Stimulated activated CD4-positive, alpha-beta T cell treated with anti-CD3 and anti-CD28 coated beads, Interleukin-1b, Interleukin-23, amount 100 ng/mL, for 24 hours (primary cell): ENCODE measurements at regions not wholly inside any gene's neighbourhood (a gene's known extent, or its start where the extent isn't known, plus 50 kb on each side); places are given as distances from the start of the nearest gene placed in this dataset.

Experiments used
- DNase-seq, 4 experiments: peaks; one replicate each; pipeline ENCODE4 v3.0.0-alpha.2; 2020; ENCODE audit warnings: low read depth in 4 of 4, low spot score in 1 of 4

DNA sequence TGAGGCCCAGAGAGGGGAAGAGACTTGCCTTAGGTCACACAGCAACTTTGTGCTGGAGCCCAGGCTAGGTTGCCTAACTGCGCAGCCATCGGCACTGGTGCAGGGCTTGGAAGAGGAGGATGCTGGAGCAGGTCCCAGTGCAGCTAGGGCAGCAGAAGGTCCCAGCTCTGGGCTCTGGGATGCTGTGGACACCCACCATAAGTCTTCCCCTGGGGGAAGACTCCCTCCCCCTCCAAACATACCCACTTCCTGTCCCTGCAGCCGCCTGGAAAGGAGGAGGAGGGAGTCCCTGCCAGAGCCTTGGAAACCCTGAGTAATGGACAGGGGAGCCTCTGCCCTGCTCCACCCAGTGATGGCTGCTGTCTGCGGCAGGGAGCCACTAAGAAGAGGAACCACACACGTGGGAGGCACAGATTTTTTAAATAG, 93.6 kb downstream of the NCR2 start:
- DNase-seq = peak in 2 of 4 experiments; percentile 20 to 41

DNA sequence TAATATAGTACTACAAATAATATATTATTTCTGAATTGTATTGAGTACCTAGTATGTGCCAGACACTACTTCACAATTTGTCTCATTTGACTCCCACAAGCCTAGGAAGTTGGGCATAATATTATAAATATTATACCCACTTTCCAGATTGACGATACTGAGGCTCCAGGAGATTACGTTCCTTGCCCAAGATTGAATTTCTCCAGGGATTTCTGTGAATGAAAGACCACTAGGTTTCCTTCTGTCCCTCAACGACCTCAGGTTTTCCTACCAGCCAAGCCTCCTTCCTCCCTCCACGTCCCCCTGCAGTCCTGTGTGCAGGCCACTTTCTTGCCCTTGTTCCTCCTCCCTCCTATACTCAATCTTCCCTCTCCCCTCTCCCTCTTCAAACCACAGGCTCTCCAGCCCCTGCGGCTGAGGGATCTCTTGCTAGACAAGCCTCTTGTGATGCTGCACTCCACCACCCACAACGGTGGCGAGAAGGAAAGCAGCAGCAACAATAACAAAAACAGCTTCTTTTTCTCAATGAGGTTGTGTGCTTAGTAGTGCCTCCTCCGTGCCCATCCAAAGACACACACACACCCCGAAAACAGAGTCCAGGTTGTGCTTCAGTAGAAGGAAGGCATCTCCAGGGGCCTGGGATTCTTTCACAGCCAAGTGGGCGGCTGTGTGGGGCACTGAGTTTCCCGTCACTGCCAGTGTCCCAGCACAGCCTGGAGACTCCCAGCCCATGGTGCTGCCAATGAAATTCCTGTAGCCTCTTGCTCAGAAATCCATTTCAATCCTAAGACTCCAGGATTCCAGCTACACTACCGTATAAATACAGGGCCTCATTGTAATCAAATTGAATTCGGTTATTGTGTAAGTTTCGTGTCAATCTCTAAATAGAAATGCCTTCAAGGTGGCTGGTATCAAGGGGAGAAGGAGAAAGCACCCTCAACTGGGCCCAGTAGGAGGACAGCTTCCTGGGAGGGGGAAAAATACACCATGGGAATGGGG, 94.4 kb downstream of the NCR2 start:
- no peak for DNase-seq

DNA sequence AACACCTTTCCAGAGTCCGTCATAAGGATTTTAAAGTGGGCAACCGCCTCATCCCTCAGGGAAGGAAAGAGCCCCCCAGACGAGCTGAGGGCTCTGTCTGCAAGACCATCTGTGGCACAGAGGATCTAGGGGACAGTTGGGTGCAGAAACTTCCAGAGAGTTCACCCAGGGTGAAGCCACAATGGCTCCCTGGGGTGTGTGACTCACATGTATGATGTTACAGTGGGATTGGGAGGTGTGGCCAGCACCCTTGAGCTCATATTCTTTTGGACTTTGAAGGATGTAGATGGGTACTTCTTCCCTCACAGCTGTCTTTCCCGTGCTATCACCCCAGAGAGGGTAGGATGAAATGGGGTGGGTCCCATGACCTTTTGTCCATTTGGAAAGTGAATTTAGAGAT, 95.5 kb downstream of the NCR2 start:
- no peak for DNase-seq

DNA sequence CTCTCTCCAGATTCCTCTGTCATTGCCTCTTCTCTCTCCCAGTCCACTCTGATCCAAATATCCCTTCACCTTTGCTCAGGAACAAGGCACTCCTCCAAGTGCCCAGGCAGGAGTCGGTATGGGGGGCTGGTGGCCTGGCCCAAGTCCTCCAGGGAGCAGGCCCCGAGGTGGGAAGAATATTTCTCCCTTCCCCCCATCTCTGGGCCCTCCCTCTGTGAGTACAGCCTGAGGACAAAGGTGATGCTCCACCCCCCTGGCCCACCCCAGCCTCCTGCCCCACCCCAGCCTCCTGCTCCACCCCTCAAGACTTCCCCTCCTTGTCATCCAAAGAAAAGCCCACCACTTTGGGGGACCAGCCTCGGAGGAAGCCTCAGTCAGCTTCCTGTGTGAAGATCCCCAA, 96.9 kb downstream of the NCR2 start:
- DNase-seq = no peak

DNA sequence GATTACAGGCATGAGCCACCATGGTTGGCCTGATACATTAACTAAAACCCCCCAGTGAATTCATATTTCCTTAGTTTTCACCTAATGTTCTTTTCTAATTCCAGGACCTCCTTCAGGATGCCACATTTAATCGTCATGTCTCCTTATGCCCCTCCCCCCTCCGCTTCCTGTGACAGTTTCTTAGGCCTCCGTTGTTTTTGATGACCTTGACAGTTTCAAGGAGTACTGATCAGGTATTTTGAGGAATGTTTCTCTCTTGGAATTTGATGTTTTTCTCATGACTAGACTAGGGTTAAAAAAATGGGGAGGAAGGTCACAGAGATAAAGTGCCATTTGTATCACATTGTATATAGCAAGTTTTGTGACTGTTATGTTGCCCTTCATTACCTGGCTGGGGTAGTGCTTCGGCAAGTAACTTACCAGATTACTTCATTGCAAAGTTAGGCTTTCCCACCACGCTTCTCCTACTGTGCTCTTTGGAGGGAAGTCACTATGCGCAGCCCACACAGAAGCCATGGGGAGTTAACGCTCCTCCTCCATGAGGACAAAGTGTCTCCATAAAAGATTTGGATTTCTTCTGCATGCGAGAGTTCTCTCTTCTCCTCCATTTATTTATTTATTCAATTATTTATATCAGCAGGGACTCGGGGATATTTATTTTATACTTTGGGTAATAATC, 99.5 kb downstream of the NCR2 start:
- no peak for DNase-seq

DNA sequence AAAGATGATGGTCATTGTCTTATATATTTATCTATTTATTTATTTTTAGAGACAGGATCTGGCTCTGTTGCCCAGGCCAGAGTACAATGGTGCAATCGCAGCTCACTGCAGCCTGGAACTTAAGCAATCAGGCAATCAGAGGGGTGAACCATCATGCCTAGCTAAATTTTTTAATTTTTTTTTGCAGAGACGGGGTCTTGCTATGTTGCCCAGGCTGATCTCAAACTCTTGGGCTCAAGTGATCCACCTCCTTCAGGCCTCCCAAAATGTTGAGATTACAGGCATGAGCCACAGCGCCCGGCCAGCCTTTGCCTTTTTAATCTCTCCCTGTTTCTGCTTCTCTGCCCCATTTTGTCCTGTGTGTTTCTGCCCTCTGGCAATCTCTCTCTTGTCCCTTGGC, 102.2 kb downstream of the NCR2 start:
- DNase-seq = no peak

DNA sequence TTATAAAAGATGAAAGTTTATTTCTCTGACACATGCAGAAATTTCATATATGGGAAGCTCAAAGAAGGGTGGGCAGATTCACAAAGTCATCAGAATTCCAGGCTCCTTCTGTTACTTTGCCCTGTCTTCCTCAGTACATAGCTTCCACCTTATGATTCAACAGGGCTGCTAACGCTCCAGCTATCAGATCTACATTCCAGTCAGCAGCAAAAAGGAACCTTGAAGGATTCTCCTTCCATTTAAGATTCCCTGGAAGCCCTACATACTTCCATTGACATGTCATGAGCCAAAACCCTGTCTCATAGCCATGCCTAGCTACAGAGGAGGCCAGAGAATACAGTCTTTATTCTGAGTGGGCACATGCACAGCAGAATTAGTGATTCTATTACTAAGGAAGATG, 103.3 kb downstream of the NCR2 start:
- DNase-seq = no peak

DNA sequence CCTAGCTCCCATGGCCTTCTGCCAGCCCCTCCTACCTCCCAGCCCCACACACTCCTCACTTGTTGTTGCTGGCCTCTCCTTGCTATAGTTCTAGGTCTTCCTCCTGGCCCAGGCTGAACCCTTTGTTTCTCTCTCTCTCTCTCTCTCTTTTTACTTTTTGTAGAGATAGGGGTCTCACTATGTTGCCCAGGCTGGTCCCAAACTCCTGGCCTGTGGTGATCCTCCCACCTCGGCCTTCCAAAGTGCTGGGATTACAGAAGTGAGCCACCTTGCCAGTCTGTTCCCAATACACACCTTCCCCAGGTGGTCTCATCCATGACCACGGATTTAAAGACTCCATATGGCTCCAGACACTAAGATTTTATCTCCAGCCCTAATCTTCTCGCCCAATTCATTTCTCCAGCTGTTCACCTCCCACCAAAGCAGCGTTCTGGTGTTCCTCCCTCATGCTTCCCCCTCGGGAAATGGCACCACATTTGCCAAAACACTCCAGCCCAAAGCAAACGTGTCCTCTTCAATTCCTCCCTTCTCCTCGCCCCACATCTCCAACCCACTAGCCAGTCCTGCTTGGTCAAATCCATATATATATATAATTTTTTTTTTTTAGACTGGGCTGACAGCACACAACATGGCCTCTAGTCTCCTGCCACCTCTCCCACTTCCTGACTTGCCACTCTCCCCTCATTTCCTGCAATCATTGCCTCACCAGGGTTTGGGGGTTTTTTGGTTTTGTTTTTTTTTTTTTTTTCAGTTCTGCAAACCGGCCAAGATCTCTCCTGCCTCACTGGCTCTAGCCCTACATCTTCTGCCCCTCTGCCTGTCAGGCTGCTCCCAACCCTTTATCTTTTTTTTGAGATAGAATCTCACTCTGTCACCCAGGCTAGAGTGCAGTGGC, 104.4 kb downstream of the NCR2 start:
- DNase-seq = no peak

DNA sequence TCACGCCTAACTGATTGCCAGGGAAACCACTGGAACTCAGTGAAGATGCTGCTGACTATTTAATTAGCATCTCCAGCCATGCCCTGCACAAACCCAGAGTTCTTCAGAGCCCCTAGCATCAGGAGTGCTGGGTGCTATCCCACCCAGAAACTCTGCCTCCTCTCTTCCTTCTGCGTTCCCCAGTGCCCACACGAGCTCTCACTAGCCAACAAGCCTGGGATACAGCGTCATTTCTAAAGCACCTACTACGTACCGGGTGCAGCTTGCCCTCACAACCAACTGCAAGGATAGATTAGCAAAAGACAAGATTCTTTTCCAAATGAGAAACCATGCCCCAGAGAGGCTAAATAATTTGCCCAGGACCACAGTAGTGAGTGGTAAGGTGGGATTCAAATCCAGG, 105.2 kb upstream of the FOXP4 start:
- DNase-seq = no peak

DNA sequence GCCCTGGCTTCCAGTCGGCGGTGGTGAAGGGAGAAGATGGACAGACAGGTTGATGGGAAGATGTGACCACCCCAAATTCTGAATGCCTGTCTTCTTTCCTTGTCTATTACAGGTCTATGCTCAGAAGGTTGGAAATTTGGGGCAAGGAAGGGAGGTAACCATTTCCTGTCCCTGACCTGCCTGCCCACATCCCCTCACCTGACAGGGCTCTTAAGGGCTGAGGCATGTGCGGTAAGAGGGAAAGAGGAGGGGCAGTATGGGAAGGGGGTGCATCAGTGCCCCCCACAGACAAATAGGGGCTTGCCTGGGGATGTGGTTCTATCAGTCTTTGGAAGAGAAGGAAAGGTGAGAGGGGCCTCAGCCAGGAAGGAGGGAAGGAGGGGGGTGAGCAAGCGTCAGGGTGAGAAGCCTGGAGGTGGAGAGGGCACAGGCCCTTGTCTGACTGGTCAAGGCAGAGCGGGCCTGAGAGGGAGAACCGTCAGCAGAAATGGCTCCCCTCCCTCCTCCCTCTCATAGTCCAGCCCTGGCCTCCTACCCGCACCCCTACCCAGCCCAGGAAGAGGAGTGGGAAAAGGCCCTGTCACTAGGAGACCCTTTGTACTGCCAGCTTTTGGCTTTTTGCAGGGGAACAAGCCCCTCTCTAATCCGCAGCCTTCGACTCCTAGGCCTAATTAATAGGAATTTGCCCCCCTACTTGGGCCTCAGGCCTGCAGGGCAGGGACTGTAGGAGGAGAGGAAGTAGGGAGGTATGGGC, 104.4 kb upstream of the FOXP4 start:
- no peak for DNase-seq

DNA sequence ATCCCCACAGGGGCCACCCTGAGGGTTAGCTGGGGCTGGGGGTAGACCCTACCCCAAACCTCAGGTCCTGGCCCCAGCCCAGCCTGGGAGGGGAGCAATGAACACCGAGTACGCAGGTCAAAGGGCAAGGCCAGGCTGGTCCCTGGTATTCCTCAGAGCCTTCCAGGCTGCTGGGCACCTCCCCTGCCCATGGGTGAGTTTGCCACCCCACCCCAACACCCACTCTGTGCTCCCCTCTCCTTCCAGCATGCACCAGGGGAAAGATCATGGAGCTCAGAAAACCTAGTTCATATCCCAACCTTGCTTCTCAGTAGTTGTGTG, 103.9 kb upstream of the FOXP4 start:
- no peak for DNase-seq

DNA sequence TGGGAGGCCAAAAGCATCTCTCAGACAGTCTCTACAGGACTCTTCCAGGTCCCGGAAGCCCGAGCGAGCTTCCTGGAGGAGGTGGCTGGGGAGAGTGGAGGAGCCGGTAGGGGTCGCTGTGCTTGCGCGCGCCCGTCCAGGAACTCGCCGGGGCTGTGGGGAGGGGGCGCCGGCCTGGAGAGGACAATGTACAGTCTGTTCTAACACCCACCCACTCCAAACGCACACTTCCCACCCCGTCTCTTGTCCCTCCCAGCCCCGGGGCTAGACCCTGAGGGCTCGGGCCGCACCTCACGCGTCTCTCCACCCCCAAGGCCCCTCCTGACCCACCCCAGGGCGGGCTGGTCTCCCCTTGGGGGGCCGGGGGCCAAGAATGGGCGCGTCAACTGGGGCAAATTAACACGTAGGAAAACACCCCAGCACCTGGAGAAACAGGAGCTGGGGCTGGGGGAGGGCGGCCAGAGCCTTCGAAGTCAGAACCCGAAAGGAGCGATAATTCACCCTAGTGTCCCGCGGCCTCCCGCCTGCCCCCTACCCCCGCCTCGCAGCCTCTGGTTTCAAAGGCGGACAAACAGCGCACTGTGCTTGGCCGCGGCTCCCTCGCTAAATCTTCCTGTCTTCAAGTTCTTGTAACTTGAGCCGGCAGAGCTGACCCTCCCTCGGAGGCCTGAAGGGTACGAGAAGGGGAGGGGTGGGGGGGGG, 103.2 kb upstream of the FOXP4 start:
- DNase-seq = no peak

DNA sequence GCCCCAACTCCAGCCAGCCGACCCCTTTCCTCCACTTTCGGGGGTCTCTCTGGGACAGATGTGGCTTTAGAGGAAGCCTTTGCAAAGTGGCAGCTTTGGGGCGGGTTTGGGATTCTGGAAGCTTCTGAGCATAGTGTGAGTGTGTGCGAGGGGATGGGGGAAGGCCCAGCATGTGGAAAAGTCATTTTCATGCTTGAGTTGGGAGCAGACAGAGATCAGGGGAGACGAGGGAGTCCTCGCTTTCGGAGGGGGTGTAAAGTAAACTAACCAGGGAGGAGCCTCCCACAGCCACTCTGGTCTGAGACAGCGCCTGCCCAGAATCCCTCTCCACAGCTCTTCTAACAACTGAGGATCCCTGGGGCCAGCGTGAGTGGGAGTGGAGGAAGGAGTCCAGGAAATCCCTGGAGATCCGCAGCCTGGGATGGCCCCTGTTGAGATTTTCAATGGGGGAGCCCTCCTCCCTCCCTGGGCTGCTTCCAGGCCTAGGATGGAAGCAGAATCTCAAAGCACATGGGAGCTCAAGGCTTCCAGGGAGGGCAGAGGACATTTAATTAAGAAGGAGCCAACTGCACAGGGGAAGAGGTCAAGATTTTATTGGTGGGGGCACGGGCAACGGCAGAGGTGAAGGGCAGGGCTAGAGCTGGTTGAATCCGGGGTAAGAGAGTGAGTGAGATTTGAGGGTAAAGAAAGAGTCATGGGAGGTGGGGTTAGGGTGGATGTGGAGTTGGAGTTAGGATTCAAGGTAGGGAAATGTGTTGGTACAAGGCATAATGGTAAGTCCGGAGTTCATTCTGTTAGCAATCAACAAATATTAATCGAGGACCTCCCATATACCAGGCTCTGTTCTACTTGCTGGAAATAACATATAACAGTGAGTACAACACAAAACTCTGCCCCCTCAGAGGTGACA, 102.3 kb upstream of the FOXP4 start:
- DNase-seq = no peak

DNA sequence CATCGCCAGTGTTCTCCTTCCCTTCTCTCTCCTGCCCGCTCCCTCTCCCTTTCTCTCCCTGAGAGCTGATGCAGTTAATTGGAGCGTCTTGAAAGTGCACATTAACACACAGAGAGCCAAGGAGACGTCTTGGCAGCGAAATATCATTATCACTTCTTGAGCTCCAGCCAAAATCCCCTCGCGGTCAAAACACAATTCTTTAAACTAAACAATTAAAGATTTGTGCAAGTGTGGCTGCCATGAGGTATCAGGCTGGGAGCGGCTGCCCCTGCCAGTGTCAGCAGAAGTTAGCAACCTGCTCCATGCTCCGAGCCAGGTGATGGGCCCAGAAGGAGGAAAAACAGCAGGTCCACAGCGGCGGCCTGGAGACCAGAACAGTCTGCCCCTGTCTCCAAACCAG, 100.9 kb upstream of the FOXP4 start:
- DNase-seq = no peak

DNA sequence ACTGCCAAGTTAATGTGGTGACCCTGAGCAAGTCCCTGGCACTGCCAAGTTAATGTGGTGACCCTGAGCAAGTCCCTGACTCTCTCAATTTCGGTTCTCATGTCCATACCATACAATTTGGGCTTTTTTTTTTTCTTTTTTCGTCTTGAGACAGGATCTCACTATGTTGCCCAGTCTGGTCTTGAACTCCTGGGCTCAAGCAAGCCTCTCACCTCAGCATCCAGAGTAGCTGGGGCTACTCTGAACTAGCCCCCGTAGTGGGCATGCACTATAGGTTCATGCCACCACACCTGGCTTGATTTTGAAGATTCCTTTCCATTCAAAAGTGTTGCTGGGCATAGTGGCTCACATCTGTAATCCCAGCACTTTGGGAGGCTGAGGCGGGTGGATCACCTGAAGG, 100.0 kb upstream of the FOXP4 start:
- no peak for DNase-seq

DNA sequence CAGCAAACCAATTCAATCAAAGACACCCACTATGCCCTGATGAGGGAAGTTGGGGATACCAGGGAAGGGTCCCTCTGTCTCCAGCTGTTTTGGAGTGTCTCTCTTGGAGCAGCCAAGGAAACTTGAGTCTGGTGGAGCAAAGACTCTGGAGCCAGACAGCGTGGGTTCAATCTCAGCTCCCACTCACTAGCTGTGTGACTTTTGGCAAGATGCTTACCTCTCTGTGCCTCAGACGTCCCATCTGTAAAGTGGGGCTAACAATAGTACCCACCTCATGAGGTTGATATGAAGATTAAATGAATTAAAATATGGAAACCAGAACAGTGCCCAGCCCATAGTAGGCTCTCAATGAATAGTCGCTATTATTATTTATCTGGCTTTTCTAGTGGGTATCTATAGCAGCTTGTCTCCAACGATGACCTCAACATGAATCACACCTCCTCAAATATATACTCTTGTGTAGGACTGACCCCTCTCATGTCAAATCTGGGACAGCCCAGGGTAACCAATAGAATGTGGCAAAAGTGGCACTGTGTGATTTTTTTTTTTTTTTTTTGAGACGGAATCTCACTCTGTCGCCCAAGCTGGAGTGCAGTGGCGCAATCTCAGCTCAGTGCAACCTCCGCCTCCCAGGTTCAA, 99.2 kb upstream of the FOXP4 start:
- DNase-seq = no peak

DNA sequence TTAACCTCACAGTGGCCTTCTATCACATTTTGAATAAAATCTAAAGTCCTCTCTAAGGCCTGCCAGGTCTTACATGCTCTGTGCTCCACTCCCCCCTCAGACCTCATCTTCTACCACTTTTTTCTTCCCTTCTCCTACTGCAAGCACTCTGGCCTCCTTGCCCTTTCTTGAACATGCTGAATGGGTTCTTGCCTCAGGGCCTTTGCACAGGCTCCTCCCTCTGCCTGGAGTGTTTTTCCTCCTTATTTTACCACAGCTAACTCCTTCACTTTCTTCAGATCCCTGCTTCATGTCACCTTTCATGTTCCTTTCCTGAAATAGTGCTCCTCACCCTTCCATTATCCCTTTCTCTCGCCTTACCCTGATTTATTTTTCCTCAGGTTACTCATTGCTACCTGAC, 97.9 kb upstream of the FOXP4 start:
- no peak for DNase-seq

DNA sequence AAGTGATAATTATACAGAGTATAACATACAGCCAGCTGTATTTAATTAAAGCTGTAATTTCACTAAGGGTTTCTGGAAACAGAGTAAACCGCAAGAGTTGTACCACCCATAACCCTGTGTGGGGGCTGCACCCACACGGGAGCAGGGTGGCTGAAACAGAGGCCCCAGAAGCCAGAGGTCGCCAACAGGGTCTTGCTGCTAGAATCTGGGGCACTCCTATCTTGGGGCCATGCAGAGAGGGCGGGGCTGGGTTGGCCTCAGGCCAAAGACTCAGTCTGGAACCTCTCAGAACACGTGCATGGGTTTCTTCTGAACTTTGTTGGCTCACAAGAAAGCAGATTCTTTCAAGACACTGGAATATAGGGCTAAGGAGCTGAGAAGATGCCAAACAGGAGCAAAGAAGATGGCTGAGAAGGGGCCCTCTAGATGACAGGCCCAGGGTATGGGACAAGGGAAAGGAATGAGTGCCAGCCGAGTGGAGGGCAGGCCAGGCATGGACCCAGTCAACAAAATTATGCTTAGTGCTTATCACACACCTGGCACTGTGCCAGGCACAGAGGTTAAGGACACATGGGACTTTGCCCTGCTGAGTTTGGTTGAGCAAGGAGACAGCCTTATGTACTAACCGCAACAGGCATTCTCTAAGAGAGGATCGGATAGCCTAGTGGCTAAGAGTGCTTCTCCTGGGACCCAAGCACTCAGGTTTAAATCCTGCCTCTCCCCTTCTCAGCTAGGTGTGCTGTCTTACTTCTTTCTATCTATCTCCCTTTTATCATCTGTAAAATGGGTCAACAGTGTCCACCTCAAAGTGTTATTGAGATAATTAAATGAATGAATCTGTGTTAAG, 96.6 kb upstream of the FOXP4 start:
- no peak for DNase-seq
